GM12878 (cell line): ENCODE measurements at regions not wholly inside any gene's neighbourhood (a gene's known extent, or its start where the extent isn't known, plus 50 kb on each side); places are given as distances from the start of the nearest gene placed in this dataset.

Experiments
- ATAC-seq: fragments of 200-7000 bp; cut with Tn5 transposase; 3 replicates; pipeline ENCODE4 v1.9.1; 2020; ENCODE audit warnings: mild to moderate bottlenecking, moderate library complexity
- BruUV-seq: library from RNA; stranded (reverse); fragments of 400-500 nt; replicated peaks from 2 replicates; lab custom pipeline; 2021; lab: Mats Ljungman, UMichigan
- CTCF ChIA-PET: fragments of 300-600 bp; sonication (Branson Sonifier 250); formaldehyde crosslinking; extraction: SDS; loops from one replicate; lab custom pipeline; 2021; ENCODE audit warnings: inconsistent platforms; lab: Yijun Ruan, JAX
- POLR2A ChIA-PET: fragments of 350-600 bp; formaldehyde crosslinking; extraction: SDS; loops from one replicate; lab custom pipeline; 2021; ENCODE audit warnings: inconsistent platforms; lab: Charles Lee
- RAD21 ChIA-PET: fragments of 300-600 bp; sonication (Branson Sonifier 250); formaldehyde crosslinking; loops from one replicate; lab custom pipeline; 2023; ENCODE audit warnings: antibody characterized with exemption; ENCODE audit not compliant: unreplicated experiment; lab: Charles Lee
- SMC1A ChIA-PET: fragments of 300-600 bp; sonication (Branson Sonifier 250); formaldehyde crosslinking; loops from one replicate; lab custom pipeline; 2023; ENCODE audit not compliant: unreplicated experiment, uncharacterized antibody; lab: Charles Lee
- DNase-seq: peaks from one replicate; pipeline ENCODE4 v3.0.0-alpha.2; 2011; ENCODE audit warnings: low read depth, low spot score
- FAIRE-seq: peaks from 3 replicates; lab custom pipeline; 2011; peaks lifted over from hg19 to GRCh38; lab: Jason Lieb, UNC
- H2AFZ ChIP-seq: 2 replicates; pipeline ENCODE4 v1.6.0; 2011; ENCODE audit warnings: low read depth, low read length, control low read depth; ENCODE audit not compliant: control insufficient read depth
- H3K27ac ChIP-seq: 2 replicates; pipeline ENCODE4 v1.5.1; 2011; ENCODE audit warnings: control low read depth; ENCODE audit not compliant: control insufficient read depth, insufficient read depth
- H3K27me3 ChIP-seq, 2 experiments: replicated peaks in 1 of 2; 2 replicates each; pipeline versions ENCODE4 v1.6.0 to v1.6.1; 2011; ENCODE audit warnings: low read length in 1 of 2; ENCODE audit not compliant: control insufficient read depth in 2 of 2, insufficient read depth in 2 of 2
- H3K36me3 ChIP-seq, 2 experiments: 2 replicates each; pipeline ENCODE4 v1.5.1; 2011; ENCODE audit warnings: low read length in 1 of 2; ENCODE audit not compliant: control insufficient read depth in 2 of 2, insufficient read depth in 2 of 2
- H3K4me1 ChIP-seq: 2 replicates; pipeline ENCODE4 v1.6.1; 2011; ENCODE audit warnings: mild to moderate bottlenecking, low read length, moderate library complexity, mixed read lengths; ENCODE audit not compliant: control insufficient read depth, insufficient read depth
- H3K4me2 ChIP-seq: 2 replicates; pipeline ENCODE4 v1.6.0; 2011; ENCODE audit warnings: control low read depth; ENCODE audit not compliant: control insufficient read depth, insufficient read depth
- H3K4me3 ChIP-seq: fragments of 200-600 bp; sonication (generic); 2 replicates; pipeline ENCODE4 v1.5.1; 2016
- H3K79me2 ChIP-seq: 2 replicates; pipeline ENCODE4 v1.6.0; 2011; ENCODE audit warnings: low read length; ENCODE audit not compliant: control insufficient read depth, insufficient read depth
- H3K9ac ChIP-seq: 2 replicates; pipeline ENCODE4 v1.8.0; 2011; ENCODE audit warnings: low read length, control low read depth, mixed read lengths; ENCODE audit not compliant: control insufficient read depth, insufficient read depth
- H3K9me3 ChIP-seq: replicated peaks from 3 replicates; pipeline ENCODE4 v1.5.1; 2011; ENCODE audit warnings: mild to moderate bottlenecking, low read length; ENCODE audit not compliant: control insufficient read depth, insufficient read depth
- H4K20me1 ChIP-seq: 2 replicates; pipeline ENCODE4 v1.6.0; 2011; ENCODE audit not compliant: control insufficient read depth, insufficient read depth
- BACH1 ChIP-seq: fragments of 450-650 bp; IDR thresholded peaks from 2 replicates; pipeline ENCODE4 v1.6.1; 2017; ENCODE audit warnings: mild to moderate bottlenecking, borderline replicate concordance
- CBX3 ChIP-seq: fragments of 200-600 bp; sonication (generic); IDR thresholded peaks from 2 replicates; pipeline ENCODE4 v1.6.1; 2016; ENCODE audit warnings: low read depth, borderline replicate concordance
- CBX5 ChIP-seq: sonication (generic); IDR thresholded peaks from 2 replicates; pipeline ENCODE4 v1.6.1; 2016; ENCODE audit warnings: low read depth, moderate library complexity, mild to moderate bottlenecking, inconsistent platforms
- EP300 ChIP-seq, 2 experiments: fragments of 150-350 bp in 1 of 2; IDR thresholded peaks; 2 replicates each; pipeline ENCODE4 v1.6.1; 2011 to 2012; ENCODE audit warnings: low read depth in 2 of 2, low read length in 2 of 2, borderline replicate concordance in 1 of 2, improper control_type of control experiment in 1 of 2, inconsistent platforms in 1 of 2; ENCODE audit not compliant: control insufficient read depth in 1 of 2
- EZH2 ChIP-seq: IDR thresholded peaks from 2 replicates; pipeline ENCODE4 v1.6.1; 2012; ENCODE audit warnings: low read depth, mild to moderate bottlenecking, control low read depth, inconsistent platforms, low read length, borderline replicate concordance; ENCODE audit not compliant: control insufficient read depth
- NR2C1 ChIP-seq: fragments of 450-650 bp; IDR thresholded peaks from 2 replicates; pipeline ENCODE4 v1.6.1; 2017; ENCODE audit warnings: antibody characterized with exemption, mild to moderate bottlenecking, moderate library complexity
- PAX8 ChIP-seq: fragments of 450-650 bp; IDR thresholded peaks from 2 replicates; pipeline ENCODE4 v1.6.1; 2017; ENCODE audit warnings: mild to moderate bottlenecking, moderate library complexity
- STAT3 ChIP-seq: IDR thresholded peaks from 2 replicates; pipeline ENCODE4 v1.6.1; 2011; ENCODE audit warnings: low read depth, low read length, improper control_type of control experiment
- SUPT20H ChIP-seq: IDR thresholded peaks from 2 replicates; pipeline ENCODE4 v1.6.1; 2011; ENCODE audit warnings: low read depth, mild to moderate bottlenecking, low read length, moderate library complexity, borderline replicate concordance; ENCODE audit not compliant: control insufficient read depth
- TBL1XR1 ChIP-seq: IDR thresholded peaks from 2 replicates; pipeline ENCODE4 v1.6.1; 2012; ENCODE audit warnings: low read depth, low read length, improper control_type of control experiment
- TCF7 ChIP-seq: IDR thresholded peaks from 2 replicates; pipeline ENCODE4 v1.6.1; 2014; ENCODE audit warnings: antibody characterized with exemption, borderline replicate concordance
- whole genome bisulfite sequencing: methylation state at CpG from one replicate; pipeline ENCODE4 v1.1.6; 2016; ENCODE audit warnings: low lambda C conversion rate; ENCODE audit not compliant: insufficient replicate concordance, insufficient coverage; ENCODE audit errors: missing lambda C conversion rate; 5-methylcytosine and 5-hydroxymethylcytosine counted together
- in situ Hi-C: fragments of 300-500 bp; cut with MboI; formaldehyde crosslinking; loops from 9 replicates; pipeline ENCODE4 v1.14.3; 2018; ENCODE audit warnings: mixed read lengths
- intact Hi-C: fragments of 100-400 bp; cut with micrococcal nuclease; formaldehyde crosslinking; loops from one replicate; pipeline ENCODE4 v1.14.2; 2022; ENCODE audit not compliant: unreplicated experiment
- TF ChIP-seq, protein P1 (sequence below): fragments of 450-650 bp; IDR thresholded peaks from 2 replicates; pipeline ENCODE4 v1.6.1; 2017; ENCODE audit warnings: mild to moderate bottlenecking, low read depth, inconsistent platforms; ENCODE audit not compliant: poor library complexity, severe bottlenecking

GRCh38 chr6:8865451-8865850 lies 430.1 kb upstream of the SLC35B3 start:
- no peak overlapping the region for H3K27ac ChIP-seq

More at GRCh38 chr6:8865451-8865850, 430.1 kb upstream of the SLC35B3 start:
- H3K36me3 ChIP-seq = no peaks in the 10 kb centered on the region
- no peaks in the 10 kb centered on the region for H3K79me2 ChIP-seq
- H3K4me1 ChIP-seq = no peaks in the 10 kb centered on the region
- ChIA-PET POLR2A (no interaction called here), SMC1A (no interaction called here), CTCF (no interaction called here), RAD21 (no interaction called here)
- FAIRE-seq (no peak), DNase-seq (no peak), ATAC-seq (no peak)
- no peaks in the 10 kb centered on the region for H3K9me3 ChIP-seq
- WGBS = 13% methylated on average over 3 of the region's 3 CpGs
- BruUV-seq = no TSS peak
- H3K9ac ChIP-seq = no peak overlapping the region
- intact Hi-C loops = no loop called here
- no peaks in the 10 kb centered on the region for H4K20me1 ChIP-seq
- in situ Hi-C loops = no loop called here
- H3K4me3 ChIP-seq = no peak overlapping the region
- H2AFZ ChIP-seq = no peak overlapping the region
- TF ChIP-seq EP300 (IDR thresholded peaks at IDR 0.05; ENCODE audit: borderline replicate concordance in 1 of 2, control insufficient read depth in 1 of 2, low read depth in 2 of 2, low read length in 2 of 2) (no peak), CBX5 (no peak), SUPT20H (no peak), TBL1XR1 (no peak), BACH1 (no peak), EZH2 (no peak), STAT3 (no peak), PAX8 (no peak), TCF7 (no peak), NR2C1 (no peak), CBX3 (no peak)
- TF ChIP-seq, protein P1, sequence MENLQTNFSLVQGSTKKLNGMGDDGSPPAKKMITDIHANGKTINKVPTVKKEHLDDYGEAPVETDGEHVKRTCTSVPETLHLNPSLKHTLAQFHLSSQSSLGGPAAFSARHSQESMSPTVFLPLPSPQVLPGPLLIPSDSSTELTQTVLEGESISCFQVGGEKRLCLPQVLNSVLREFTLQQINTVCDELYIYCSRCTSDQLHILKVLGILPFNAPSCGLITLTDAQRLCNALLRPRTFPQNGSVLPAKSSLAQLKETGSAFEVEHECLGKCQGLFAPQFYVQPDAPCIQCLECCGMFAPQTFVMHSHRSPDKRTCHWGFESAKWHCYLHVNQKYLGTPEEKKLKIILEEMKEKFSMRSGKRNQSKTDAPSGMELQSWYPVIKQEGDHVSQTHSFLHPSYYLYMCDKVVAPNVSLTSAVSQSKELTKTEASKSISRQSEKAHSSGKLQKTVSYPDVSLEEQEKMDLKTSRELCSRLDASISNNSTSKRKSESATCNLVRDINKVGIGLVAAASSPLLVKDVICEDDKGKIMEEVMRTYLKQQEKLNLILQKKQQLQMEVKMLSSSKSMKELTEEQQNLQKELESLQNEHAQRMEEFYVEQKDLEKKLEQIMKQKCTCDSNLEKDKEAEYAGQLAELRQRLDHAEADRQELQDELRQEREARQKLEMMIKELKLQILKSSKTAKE = no peak
- no peaks in the 10 kb centered on the region; a peak in 1 of 4 replicates for H3K27me3 ChIP-seq
- H3K4me2 ChIP-seq = no peak overlapping the region
